Stimulated activated CD8-positive, alpha-beta memory T cell treated with anti-CD3 and anti-CD28 coated beads, Interleukin-2, amount 100 ng/mL, for 48 hours (primary cell): ENCODE measurements at regions not wholly inside any gene's neighbourhood (a gene's known extent, or its start where the extent isn't known, plus 50 kb on each side); places are given as distances from the start of the nearest gene placed in this dataset.
"Not testable (repeated sequence)": the region's sequence is repeated elsewhere in the genome, so short reads cannot be mapped to it uniquely, and the experiment has no call there.

Experiments
- DNase-seq, 2 donors: peaks; one replicate each; pipeline ENCODE4 v3.0.0-alpha.2; 2020; ENCODE audit warnings: low read depth in 2 of 2

DNA sequence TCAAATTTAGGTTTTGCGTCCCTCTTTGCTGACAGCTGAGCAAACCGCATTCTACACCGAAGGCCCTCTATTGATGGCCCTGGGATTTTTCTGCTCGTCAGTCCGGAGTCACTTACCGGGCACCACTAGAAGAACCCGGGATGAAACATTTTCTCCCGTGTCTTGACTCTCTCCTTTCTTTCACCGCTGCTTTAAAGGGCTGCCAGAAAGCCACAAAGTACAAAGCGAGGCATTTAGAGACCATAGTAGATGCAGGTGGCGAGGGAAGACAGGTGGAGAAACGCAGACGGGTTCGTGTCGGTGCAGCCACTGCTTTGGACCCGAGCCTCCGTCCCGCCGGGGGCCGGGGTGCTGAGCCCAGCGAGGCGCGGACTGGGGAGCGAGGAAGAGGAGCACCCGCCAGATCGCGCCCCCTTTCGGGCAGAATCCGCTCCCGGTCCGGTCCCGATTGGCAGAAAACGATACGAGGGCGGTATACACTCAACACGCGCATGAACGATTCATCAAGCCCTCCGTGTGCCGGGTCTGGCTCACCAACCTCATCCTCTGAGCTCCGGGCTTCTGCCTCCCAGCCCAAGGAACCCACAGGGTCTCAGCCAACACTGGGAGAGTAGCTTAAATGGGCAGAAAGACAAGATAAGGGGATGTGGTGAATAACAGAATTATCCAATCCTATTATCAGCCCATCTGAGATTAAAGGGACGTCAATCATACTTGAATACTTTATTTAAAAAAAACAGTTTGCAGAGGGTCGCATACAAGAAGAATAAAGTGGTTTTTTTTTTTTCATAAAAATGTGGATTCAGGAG, 84.9 kb downstream of the TRIM27 start:
- peak; percentile 84 to 85 for DNase-seq

DNA sequence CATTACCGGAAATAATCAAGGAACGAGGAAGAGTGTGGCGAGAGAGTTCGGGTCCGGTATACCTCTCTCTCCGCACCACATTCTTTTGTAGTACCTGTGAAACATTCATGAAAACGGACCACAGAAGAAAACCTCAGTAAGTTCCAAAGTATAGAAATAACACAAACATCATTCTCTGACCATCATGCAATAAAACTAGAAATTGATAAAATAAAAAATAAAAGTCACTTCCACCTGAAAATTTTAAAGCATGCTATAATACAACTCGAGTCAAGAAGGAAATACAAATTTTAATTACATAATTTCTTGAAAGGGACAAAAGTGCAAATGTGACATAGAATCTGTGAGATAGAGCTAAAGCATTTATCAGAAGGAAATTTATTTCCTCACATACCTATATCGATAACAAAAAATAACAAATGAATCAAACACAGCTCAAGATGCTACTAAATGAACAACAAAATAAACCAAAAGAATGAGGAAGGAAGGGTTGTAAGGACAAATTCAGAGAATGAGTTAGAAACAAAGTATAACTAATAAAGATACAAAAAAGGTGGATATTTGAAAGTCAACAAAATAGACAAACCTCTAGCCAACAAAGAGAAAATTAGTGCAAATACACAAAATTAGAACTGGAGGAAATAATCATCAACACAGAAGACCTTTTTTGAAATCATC, 84.2 kb downstream of the TRIM27 start:
- DNase-seq: no peak

DNA sequence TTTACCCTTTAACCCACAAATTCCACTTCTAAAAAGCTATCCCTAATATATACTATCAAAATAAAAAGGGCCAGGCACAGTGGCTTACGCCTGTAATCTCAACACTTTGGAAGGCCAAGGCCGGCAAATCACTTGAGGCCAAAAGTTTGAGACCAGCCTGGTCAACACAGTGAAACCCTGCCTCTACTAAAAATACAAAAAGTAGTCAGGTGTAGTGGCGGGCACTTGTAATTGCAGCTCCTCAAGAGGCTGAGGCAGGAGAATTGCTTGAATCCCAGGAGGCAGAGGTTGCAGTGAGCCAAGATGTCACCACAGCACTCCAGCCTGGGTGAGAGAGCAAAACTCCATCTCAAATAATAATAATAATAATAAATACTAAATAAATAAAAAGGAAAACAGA, 82.5 kb downstream of the TRIM27 start:
- DNase-seq: no peak

DNA sequence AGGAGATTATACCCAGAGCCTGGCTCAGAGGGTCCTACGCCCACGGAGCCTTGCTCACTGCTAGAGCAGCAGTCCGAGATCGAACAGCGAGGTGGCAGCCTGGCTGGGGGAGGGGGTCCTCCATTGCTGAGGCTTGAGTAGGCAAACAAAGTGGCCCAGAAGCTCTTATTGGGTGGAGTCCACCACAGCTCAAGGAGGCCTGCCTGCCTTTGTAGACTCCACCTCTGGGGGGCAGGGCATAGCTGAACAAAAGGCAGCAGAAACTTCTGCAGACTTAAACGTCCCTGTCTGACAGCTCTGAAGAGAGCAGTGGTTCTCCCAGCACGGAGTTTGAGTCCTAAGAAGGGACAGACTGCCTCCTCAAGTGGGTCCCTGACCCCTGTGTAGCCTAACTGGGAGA, 75.0 kb downstream of the TRIM27 start:
- not testable (repeated sequence) for DNase-seq
